Stimulated activated effector memory CD8-positive, alpha-beta T cell treated with anti-CD3 and anti-CD28 coated beads, Interleukin-12 subunit alpha, Interleukin-12 subunit beta, amount 100 ng/mL, for 72 hours (primary cell): ENCODE measurements at regions not wholly inside any gene's neighbourhood (a gene's known extent, or its start where the extent isn't known, plus 50 kb on each side); places are given as distances from the start of the nearest gene placed in this dataset.

Experiments used
- ATAC-seq: fragments of 150-1000 bp; cut with Tn5 transposase; 2 replicates; pipeline ENCODE4 v1.10.0; 2021
- DNase-seq, 2 donors: peaks; one replicate each; pipeline ENCODE4 v3.0.0; 2021 to 2022; ENCODE audit warnings: low spot score in 2 of 2
- H3K27ac Mint-ChIP-seq: one replicate; pipeline ENCODE4 v1.8.0; 2022; ENCODE audit warnings: mild to moderate bottlenecking, mixed read lengths
- H3K36me3 Mint-ChIP-seq: one replicate; pipeline ENCODE4 v1.8.0; 2022; ENCODE audit warnings: mild to moderate bottlenecking, mixed read lengths
- H3K4me1 Mint-ChIP-seq: one replicate; pipeline ENCODE4 v1.8.0; 2022; ENCODE audit warnings: mixed read lengths
- H3K4me3 Mint-ChIP-seq: one replicate; pipeline ENCODE4 v1.8.0; 2022; ENCODE audit warnings: mild to moderate bottlenecking, mixed read lengths
- H3K9me3 Mint-ChIP-seq: one replicate; pipeline ENCODE4 v1.8.0; 2022; ENCODE audit warnings: mixed read lengths

DNA sequence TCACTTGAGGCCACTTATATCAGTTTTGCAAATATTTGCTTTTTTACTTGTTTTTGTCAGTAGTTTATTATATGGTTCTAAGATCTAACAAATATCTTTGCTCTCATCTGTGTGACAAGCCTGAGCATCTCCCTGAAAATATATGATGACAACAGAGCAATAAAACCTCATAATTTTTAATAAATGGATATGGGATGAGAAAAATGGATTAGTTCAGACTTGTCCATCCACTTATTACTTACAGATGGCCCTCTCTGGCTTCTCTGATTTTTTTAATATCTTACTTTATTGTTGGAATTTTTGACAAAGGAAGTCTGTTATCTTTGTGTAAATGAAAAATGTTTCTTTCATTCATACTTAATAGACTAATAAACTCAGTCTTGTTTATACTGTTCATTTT, 491.4 kb upstream of the RAG2 start:
- Mint-ChIP-seq H3K4me1 (no peaks in the 10 kb centered on the region), H3K9me3 (peaks cover 2% of the 10 kb centered on the region), H3K27ac (no peak overlapping the region), H3K36me3 (no peaks in the 10 kb centered on the region), H3K4me3 (no peak overlapping the region)
- DNase-seq (no peak), ATAC-seq (no peak)

DNA sequence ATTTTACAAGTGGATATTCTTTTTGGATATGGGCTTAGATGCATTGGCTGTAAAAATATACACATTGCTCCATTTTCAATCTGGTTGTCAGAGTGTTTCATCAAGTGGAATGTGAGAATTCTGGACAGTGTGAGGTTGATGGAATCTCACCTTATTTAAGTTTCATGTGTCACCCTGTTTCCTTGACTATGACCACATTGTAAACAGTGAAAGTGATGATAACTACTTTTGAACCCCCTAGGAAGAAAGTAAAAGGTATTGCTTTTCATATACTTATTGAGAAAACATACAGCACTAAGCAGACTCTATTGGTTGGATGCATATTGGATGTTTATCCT, 490.5 kb upstream of the RAG2 start:
- H3K9me3 Mint-ChIP-seq, result peaks cover 2% of the 10 kb centered on the region
- H3K4me1 Mint-ChIP-seq, result no peaks in the 10 kb centered on the region
- H3K36me3 Mint-ChIP-seq, result no peaks in the 10 kb centered on the region
- H3K27ac Mint-ChIP-seq, result no peak overlapping the region
- no peak overlapping the region for H3K4me3 Mint-ChIP-seq
- ATAC-seq, result no peak
- no peak for DNase-seq

DNA sequence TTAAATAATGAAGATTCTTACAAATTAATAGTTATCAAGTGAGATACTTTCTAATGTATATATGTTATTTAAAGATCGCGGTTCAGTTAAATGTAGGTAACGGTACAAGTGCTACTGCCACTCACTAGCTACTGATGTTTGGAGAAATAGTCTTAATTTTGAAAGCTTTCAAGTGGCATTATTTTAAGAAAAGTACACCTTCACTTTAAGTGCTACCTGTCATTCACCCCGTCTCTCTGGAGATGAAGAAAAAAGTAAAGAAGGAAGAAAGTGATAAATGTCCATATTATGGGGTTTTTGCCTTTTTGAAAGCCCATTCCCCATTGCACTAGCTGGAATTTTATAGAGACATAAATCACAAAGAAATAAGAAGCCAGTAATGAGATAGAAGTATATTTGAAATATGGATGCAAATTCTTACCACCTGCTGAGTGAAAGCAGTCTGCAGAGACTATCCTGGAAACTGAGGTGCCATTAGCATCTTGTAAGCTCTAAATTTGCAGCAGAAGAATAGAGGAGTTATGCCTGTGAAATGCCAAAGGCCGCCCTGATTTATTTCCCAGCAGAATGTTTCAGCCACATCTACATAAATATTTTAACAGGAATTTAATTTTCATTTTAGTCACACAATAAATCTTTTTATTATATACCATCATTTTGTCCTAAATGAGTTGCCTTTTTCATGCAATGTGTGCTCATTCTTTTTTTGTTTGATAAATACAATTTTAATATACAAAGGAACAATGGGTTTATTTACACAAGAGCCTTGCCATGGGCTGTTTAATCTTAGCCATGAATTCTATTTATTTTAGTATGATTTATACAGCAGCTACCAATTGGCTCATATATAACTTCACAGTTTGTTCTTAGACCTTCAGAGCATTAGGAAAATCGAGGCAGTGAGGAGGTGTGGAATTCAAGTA, 489.9 kb upstream of the RAG2 start:
- no peaks in the 10 kb centered on the region for H3K4me1 Mint-ChIP-seq
- H3K4me3 Mint-ChIP-seq, result no peak overlapping the region
- ATAC-seq (no peak), DNase-seq (no peak)
- H3K36me3 Mint-ChIP-seq, result no peaks in the 10 kb centered on the region
- H3K27ac Mint-ChIP-seq, result no peak overlapping the region
- H3K9me3 Mint-ChIP-seq, result peaks cover 2% of the 10 kb centered on the region

DNA sequence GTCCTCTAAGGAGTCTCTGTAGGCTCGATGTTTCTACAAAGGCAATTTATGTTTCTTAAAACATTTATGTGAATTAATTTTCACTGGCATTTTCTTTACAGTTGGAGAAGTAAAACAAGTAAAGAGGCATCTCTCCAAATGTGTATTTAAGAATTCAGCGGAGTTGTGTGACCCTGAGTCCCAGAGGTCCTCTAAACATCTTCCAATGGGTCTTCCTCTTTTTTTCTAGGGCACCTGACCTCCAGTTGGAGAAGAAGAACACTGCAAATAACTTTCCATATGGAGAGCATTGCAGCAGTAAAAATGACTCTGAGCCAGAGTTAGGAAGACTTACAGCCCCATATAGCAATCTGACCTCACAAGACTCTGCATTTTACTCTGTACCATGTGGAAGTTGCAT, 480.5 kb upstream of the RAG2 start:
- DNase-seq, result no peak
- H3K4me1 Mint-ChIP-seq, result no peaks in the 10 kb centered on the region
- no peaks in the 10 kb centered on the region for H3K36me3 Mint-ChIP-seq
- no peak overlapping the region for H3K27ac Mint-ChIP-seq
- H3K9me3 Mint-ChIP-seq, result peaks cover 9% of the 10 kb centered on the region
- ATAC-seq, result no peak
- no peak overlapping the region for H3K4me3 Mint-ChIP-seq

DNA sequence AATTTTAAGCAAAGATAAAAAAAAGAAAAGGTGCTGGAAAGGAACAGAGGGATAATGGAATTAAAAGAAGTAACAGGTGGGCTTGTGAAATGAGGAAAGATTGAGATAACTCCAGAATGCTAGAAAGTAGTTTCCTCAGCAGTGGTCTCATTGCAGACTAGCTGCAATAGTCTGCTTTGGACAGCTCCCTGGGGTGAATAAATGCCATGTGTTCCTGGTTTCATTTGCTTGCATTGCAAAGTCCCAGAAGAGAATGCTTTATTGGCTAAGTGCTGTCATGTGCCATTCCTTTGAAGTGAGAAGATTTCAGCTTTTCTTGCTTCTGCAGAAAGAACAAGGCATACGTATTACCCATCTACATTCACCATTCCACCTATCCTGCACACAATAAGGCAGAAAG, 478.8 kb upstream of the RAG2 start:
- no peaks in the 10 kb centered on the region for H3K36me3 Mint-ChIP-seq
- no peaks in the 10 kb centered on the region for H3K4me1 Mint-ChIP-seq
- no peak overlapping the region for H3K4me3 Mint-ChIP-seq
- DNase-seq (no peak), ATAC-seq (no peak)
- H3K9me3 Mint-ChIP-seq, result peaks cover 7% of the 10 kb centered on the region
- H3K27ac Mint-ChIP-seq, result no peak overlapping the region

DNA sequence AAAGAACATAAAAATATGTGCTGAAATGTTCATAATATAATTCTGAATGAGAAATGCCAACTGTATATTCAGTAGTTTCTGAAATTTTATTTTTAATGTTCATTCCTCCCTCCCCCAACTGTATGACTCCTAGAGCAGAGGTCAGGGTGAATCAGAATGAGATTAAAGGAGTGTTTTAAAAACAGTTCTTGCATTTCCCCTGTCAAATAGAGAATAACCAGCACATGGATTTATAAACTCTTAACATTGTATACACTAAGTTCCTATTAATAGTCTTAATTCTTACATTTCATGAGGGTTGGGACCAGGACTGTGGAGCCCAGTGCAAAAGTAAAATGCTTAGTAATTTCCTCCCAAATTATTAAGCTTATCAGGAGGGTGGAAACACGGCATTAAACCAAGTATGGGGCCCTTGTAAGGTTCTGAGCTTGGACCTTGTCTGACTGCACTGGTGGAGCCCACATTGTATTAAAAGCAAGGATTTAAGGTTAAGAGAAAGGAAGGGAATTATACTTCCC, 474.6 kb upstream of the RAG2 start:
- ATAC-seq (no peak), DNase-seq (no peak)
- H3K4me3 Mint-ChIP-seq, result no peak overlapping the region
- no peak overlapping the region for H3K27ac Mint-ChIP-seq
- H3K9me3 Mint-ChIP-seq, result peaks cover 6% of the 10 kb centered on the region
- H3K4me1 Mint-ChIP-seq, result no peaks in the 10 kb centered on the region
- H3K36me3 Mint-ChIP-seq, result no peaks in the 10 kb centered on the region

DNA sequence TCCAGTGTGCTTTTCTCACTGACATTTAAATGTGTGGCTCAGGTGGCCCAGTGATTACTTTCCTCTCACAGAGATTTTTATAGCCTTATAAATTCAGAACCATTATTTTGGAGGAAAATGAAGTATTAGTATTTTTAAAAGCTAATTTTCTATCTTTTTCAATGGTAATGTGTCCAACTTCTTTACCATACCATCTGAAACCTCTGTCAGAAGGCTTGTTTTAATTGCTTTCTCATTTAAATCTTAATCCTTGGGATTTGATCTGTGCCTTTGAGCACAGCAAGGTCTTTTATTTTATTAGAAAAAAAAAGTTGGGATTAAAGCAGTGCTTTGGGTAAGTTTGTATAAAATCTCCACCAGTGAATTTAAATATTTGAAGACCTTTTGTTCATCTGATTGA, 452.3 kb upstream of the RAG2 start:
- ATAC-seq (no peak), DNase-seq (no peak)
- H3K9me3 Mint-ChIP-seq, result no peaks in the 10 kb centered on the region
- H3K27ac Mint-ChIP-seq, result no peak overlapping the region
- no peaks in the 10 kb centered on the region for H3K4me1 Mint-ChIP-seq
- H3K4me3 Mint-ChIP-seq, result no peak overlapping the region
- no peaks in the 10 kb centered on the region for H3K36me3 Mint-ChIP-seq

DNA sequence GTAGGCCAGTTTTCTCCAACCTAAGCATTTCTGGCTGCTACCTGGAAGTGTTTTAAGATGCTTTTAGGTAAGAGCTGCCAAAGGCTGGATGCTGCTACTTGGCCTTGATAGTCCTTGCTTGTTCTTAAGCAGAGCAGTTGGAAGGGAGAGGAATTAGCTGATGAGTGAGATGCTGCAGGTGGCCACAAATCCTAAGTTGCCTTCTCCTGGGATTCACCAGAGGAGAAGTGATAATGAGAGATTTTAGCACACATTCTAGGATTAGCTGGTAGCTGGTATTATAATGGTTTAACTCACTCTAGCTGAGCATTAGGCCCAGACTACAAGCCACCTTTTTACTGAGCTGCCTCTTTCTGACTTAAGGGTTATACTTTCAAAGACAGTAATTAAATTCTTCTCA, 442.9 kb upstream of the RAG2 start:
- ATAC-seq, result no peak
- no peak overlapping the region for H3K27ac Mint-ChIP-seq
- H3K36me3 Mint-ChIP-seq, result no peaks in the 10 kb centered on the region
- no peaks in the 10 kb centered on the region for H3K4me1 Mint-ChIP-seq
- no peak overlapping the region for H3K4me3 Mint-ChIP-seq
- no peak for DNase-seq
- H3K9me3 Mint-ChIP-seq, result peaks cover 11% of the 10 kb centered on the region

DNA sequence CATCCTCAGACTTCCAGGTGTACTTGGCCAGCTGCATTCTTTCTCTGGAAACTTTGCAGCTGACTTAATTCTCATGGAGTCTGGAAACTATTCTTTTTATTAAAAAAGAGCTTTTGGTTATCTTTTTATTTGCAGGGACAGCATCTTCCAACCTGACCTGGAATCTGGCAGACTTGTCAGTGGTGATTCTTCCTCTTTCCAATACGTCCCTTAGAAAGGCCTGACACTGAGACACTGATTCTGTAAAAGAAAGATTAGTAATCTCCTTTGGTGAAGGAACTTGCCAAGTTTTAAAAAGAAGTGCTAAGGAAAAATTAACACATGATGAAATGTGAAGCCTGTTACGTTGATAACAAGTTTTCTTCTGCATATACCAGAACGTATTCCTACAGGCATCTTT, 440.9 kb upstream of the RAG2 start:
- ATAC-seq, result no peak
- no peak overlapping the region for H3K27ac Mint-ChIP-seq
- no peak for DNase-seq
- H3K4me1 Mint-ChIP-seq, result no peaks in the 10 kb centered on the region
- no peaks in the 10 kb centered on the region for H3K36me3 Mint-ChIP-seq
- H3K9me3 Mint-ChIP-seq, result peaks cover 14% of the 10 kb centered on the region
- H3K4me3 Mint-ChIP-seq, result no peak overlapping the region

DNA sequence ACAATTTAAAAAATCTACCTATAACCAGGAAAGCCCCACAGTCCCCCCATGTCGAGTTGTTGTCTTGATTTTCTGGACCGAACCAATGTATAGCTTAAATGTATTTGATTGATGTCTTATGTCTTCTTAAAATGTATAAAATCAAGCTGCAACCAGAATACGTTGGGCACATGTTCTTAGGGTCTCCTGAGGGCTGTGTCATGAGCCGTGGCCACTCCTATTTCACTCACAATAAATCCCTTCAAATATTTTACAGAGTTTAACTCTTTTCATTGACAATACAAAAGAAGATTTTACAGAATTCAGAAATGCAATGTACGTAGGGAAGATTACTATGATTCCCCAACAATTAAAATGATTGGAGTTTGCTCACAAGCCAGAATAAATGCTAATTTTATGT, 428.7 kb upstream of the RAG2 start:
- H3K36me3 Mint-ChIP-seq, result no peaks in the 10 kb centered on the region
- no peak overlapping the region for H3K4me3 Mint-ChIP-seq
- DNase-seq (no peak), ATAC-seq (no peak)
- H3K27ac Mint-ChIP-seq, result no peak overlapping the region
- H3K4me1 Mint-ChIP-seq, result no peaks in the 10 kb centered on the region
- H3K9me3 Mint-ChIP-seq, result peaks cover 4% of the 10 kb centered on the region

DNA sequence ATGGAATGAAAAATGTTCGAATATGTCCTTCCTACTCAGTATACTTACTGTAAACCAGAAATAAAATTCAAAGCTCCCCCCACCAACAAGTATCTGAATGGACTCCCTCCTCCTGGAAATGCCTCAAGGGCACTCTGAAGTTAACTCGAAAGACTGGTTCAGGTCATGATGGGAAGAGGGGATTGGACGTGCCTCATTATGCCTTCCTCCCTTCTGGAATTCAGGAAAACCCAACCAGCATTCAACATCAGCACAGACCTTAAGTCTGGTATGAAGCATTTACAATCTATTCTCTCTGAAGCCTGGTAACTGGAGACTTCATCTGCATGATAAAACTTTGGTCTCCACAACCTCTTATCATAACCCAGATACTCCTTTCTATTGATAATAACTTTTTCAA, 428.3 kb upstream of the RAG2 start:
- DNase-seq (no peak), ATAC-seq (no peak)
- Mint-ChIP-seq H3K36me3 (no peaks in the 10 kb centered on the region), H3K4me1 (no peaks in the 10 kb centered on the region), H3K4me3 (no peak overlapping the region), H3K9me3 (peaks cover 3% of the 10 kb centered on the region), H3K27ac (no peak overlapping the region)

DNA sequence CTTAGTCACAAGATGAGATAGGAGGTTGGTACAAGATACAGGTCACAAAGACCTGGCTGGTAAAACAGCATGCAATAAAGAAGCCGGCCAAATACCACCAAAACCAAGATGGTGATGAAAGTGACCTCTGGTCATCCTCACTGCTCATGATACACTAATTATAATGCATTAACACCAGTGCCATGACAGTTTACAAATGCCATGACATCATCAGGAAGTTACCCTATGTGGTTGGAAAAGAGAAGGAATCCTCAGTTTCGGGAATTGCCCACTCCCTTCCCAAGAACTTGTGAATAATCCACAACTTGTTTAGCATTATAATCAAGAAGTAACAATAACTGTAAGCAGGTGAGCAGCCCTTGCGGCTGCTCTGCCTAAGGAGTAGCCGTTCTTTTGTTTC, 408.5 kb upstream of the RAG2 start:
- Mint-ChIP-seq H3K27ac (no peak overlapping the region), H3K4me1 (no peaks in the 10 kb centered on the region), H3K9me3 (no peaks in the 10 kb centered on the region), H3K4me3 (no peak overlapping the region), H3K36me3 (no peaks in the 10 kb centered on the region)
- ATAC-seq, result no peak
- DNase-seq, result no peak

DNA sequence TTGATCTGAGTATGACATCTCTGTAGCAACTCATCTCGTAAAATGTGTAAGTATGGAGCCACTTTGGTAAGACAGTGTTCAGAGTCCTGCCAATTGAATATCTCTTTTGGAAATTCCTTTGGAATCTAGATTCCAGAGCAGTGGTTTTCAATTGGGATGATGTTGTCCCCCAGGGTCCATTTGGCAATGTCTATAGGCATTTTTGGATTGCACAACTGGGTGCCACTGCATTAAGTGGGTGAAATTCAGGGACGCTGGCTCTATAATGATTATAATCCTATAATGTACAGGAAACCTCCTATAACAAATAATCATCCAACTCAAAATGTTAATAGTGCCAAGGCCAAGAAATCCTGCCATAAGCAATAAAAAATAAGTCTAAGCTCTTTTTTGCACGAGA, 404.8 kb upstream of the RAG2 start:
- ATAC-seq (no peak), DNase-seq (no peak)
- Mint-ChIP-seq H3K27ac (no peak overlapping the region), H3K4me3 (no peak overlapping the region), H3K9me3 (no peaks in the 10 kb centered on the region), H3K4me1 (no peaks in the 10 kb centered on the region), H3K36me3 (no peaks in the 10 kb centered on the region)

DNA sequence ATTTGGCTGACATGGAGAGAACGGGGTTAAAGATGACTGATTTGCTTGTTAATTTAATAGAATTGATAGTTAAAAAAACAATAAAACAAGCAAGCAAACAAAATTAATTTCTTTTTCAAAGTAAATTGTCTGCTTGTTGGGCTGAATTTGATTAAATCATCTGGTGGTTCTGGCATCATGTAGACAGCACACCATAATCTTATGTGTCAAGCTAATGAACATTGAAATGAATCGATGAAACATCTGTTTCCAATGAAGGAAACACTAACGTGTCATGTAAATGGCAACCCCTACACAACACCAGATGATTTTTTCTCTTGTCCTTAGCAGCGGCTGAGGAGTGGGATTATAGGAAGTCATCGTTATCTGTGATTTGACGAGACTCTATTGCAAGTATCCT, 399.6 kb upstream of the RAG2 start:
- ATAC-seq (no peak), DNase-seq (no peak)
- peaks cover 9% of the 10 kb centered on the region for H3K9me3 Mint-ChIP-seq
- no peaks in the 10 kb centered on the region for H3K4me1 Mint-ChIP-seq
- no peak overlapping the region for H3K4me3 Mint-ChIP-seq
- no peak overlapping the region for H3K27ac Mint-ChIP-seq
- H3K36me3 Mint-ChIP-seq, result no peaks in the 10 kb centered on the region

DNA sequence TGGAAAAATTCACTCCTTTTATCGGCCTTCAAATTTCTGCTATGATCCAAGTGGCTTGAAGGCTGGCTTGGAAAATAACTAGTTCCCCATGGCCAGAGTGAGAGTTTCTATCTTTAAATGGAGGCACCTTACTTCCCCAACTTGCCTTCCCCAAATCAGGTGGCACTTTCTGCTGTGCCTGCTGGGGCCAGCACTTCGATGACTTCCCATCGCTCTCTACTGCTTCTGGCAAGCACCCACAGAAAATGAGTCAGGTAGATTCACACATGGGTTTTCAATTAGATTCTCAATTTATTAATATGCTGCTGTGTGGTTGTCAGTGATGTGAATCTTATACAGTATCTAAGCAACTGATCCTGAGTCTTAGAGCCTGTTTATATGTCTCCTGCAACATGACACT, 398.8 kb upstream of the RAG2 start:
- H3K4me3 Mint-ChIP-seq, result no peak overlapping the region
- no peaks in the 10 kb centered on the region for H3K4me1 Mint-ChIP-seq
- no peaks in the 10 kb centered on the region for H3K36me3 Mint-ChIP-seq
- H3K27ac Mint-ChIP-seq, result no peak overlapping the region
- DNase-seq (no peak), ATAC-seq (no peak)
- peaks cover 9% of the 10 kb centered on the region for H3K9me3 Mint-ChIP-seq

DNA sequence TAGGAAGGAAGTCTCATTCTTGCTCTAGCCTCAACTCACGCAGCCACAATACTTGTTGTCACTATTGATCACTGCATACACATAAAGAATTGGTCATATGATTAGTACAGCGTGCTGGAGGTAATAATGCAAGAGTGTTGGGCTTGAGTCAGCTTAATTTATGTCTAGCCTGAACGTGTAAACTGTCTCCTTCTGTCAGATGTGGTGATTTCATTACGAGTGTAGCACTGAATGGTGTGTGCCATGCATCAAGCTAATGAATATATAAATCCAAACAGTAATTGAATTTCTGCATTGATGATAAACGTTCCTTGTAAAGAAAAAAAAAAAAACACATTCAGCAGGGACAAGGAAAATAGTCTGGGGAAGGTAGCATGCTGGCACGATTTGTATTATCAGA, 396.2 kb upstream of the RAG2 start:
- Mint-ChIP-seq H3K36me3 (no peaks in the 10 kb centered on the region), H3K27ac (no peak overlapping the region), H3K4me1 (no peaks in the 10 kb centered on the region), H3K9me3 (peaks cover 9% of the 10 kb centered on the region), H3K4me3 (no peak overlapping the region)
- DNase-seq (no peak), ATAC-seq (no peak)
